ENCODE measurements at regions not wholly inside any gene's neighbourhood (a gene's known extent, or its start where the extent isn't known, plus 50 kb on each side); places are given as distances from the start of the nearest gene placed in this dataset.
A peak's percentile ranks its signal among the peaks of the same experiment; 100 is the strongest.
"Not testable (repeated sequence)": the region's sequence is repeated elsewhere in the genome, so short reads cannot be mapped to it uniquely, and the experiment has no call there.

GRCh38 chr5:56631719-56632118 is 183.6 kb upstream of the MAP3K1 start:
- Histone ChIP-seq H3K9ac (ENCODE audit: insufficient read depth, low read length) (no peak overlapping the region), H4K20me1 (ENCODE audit: control insufficient read depth, extremely low read depth, insufficient read depth, low read length) (no peaks in the 10 kb centered on the region), H3K4me3 (replicated peaks in 1 of 4; ENCODE audit: control extremely low read depth in 1 of 4, insufficient read depth in 1 of 4, low read depth in 3 of 4, low read length in 4 of 4) (no peak overlapping the region), H2AFZ (ENCODE audit: low read length) (no peak overlapping the region), H3K4me1 (ENCODE audit: control insufficient read depth, extremely low read depth, insufficient read depth, low read length) (no peaks in the 10 kb centered on the region), H3K27ac (ENCODE audit: insufficient read depth, low read length) (no peak overlapping the region), H3K9me3 (ENCODE audit: control insufficient read depth, insufficient read depth, low read depth, low read length) (no peaks in the 10 kb centered on the region), H3K79me2 (ENCODE audit: control insufficient read depth, insufficient read depth, low read length) (no peaks in the 10 kb centered on the region), H3K27me3 (ENCODE audit: control insufficient read depth, insufficient read depth, low read length) (no peaks in the 10 kb centered on the region), H3K4me2 (ENCODE audit: extremely low read depth, insufficient read depth, low read length) (no peak overlapping the region), H3K36me3 (ENCODE audit: control insufficient read depth, insufficient read depth, low read length) (no peaks in the 10 kb centered on the region)
- DNase-seq (ENCODE audit: low read depth in 2 of 2) = no peak
- TF ChIP-seq CTCF (conservative IDR thresholded peaks at IDR 0.05 in 1 of 2, IDR thresholded peaks at IDR 0.05 in 1 of 2; ENCODE audit: low read depth in 1 of 2, low read length in 2 of 2) (no peak), EZH2 (IDR thresholded peaks at IDR 0.05; ENCODE audit: low read length, missing control alignments) (no peak)

- not testable (repeated sequence) for H2AFZ ChIP-seq (ENCODE audit: low read length); H3K27me3 ChIP-seq (ENCODE audit: control insufficient read depth, insufficient read depth, low read length); H3K4me2 ChIP-seq (ENCODE audit: extremely low read depth, insufficient read depth, low read length); H3K36me3 ChIP-seq (ENCODE audit: control insufficient read depth, insufficient read depth, low read length); H3K27ac ChIP-seq (ENCODE audit: insufficient read depth, low read length); H3K4me3 ChIP-seq (replicated peaks in 1 of 4; ENCODE audit: control extremely low read depth in 1 of 4, insufficient read depth in 1 of 4, low read depth in 3 of 4, low read length in 4 of 4); H3K4me1 ChIP-seq (ENCODE audit: control insufficient read depth, extremely low read depth, insufficient read depth, low read length); H3K9ac ChIP-seq (ENCODE audit: insufficient read depth, low read length); H3K79me2 ChIP-seq (ENCODE audit: control insufficient read depth, insufficient read depth, low read length); H4K20me1 ChIP-seq (ENCODE audit: control insufficient read depth, extremely low read depth, insufficient read depth, low read length); H3K9me3 ChIP-seq (ENCODE audit: control insufficient read depth, insufficient read depth, low read depth, low read length); DNase-seq (ENCODE audit: low read depth in 2 of 2)
Observed at GRCh38 chr5:56628616-56629015, 186.7 kb upstream of the MAP3K1 start.

GRCh38 chr5:56625541-56625940 is 189.8 kb upstream of the MAP3K1 start:
- no peak overlapping the region for H3K4me3 ChIP-seq (replicated peaks in 1 of 4; ENCODE audit: control extremely low read depth in 1 of 4, insufficient read depth in 1 of 4, low read depth in 3 of 4, low read length in 4 of 4)
- peak; percentile 95 to 98 for DNase-seq (ENCODE audit: low read depth in 2 of 2)
- H3K36me3 ChIP-seq (ENCODE audit: control insufficient read depth, insufficient read depth, low read length) = no peaks in the 10 kb centered on the region
- no peak overlapping the region for H2AFZ ChIP-seq (ENCODE audit: low read length)
- no peaks in the 10 kb centered on the region for H3K79me2 ChIP-seq (ENCODE audit: control insufficient read depth, insufficient read depth, low read length)
- no peaks in the 10 kb centered on the region for H3K4me1 ChIP-seq (ENCODE audit: control insufficient read depth, extremely low read depth, insufficient read depth, low read length)
- no peaks in the 10 kb centered on the region for H3K9me3 ChIP-seq (ENCODE audit: control insufficient read depth, insufficient read depth, low read depth, low read length)
- no peaks in the 10 kb centered on the region for H4K20me1 ChIP-seq (ENCODE audit: control insufficient read depth, extremely low read depth, insufficient read depth, low read length)
- peak overlapping the region; percentile 11 for H3K4me2 ChIP-seq (ENCODE audit: extremely low read depth, insufficient read depth, low read length)
- no peaks in the 10 kb centered on the region for H3K27me3 ChIP-seq (ENCODE audit: control insufficient read depth, insufficient read depth, low read length)
- H3K27ac ChIP-seq (ENCODE audit: insufficient read depth, low read length) = no peak overlapping the region
- no peak for TF ChIP-seq EZH2 (IDR thresholded peaks at IDR 0.05; ENCODE audit: low read length, missing control alignments)
- TF ChIP-seq CTCF (conservative IDR thresholded peaks at IDR 0.05 in 1 of 2, IDR thresholded peaks at IDR 0.05 in 1 of 2; ENCODE audit: low read depth in 1 of 2, low read length in 2 of 2) = no peak
- H3K9ac ChIP-seq (ENCODE audit: insufficient read depth, low read length) = no peak overlapping the region

Data from fibroblast of lung (primary cell).